AG09319 (cell line): ENCODE measurements at regions not wholly inside any gene's neighbourhood (a gene's known extent, or its start where the extent isn't known, plus 50 kb on each side); places are given as distances from the start of the nearest gene placed in this dataset.
"Not testable (repeated sequence)": the region's sequence is repeated elsewhere in the genome, so short reads cannot be mapped to it uniquely, and the experiment has no call there.

Experiments
- DNase-seq: peaks from one replicate; pipeline ENCODE4 v3.0.0-alpha.2; 2010; ENCODE audit warnings: low read depth; ENCODE audit errors: extremely low read depth
- TF ChIP-seq, protein P1 (sequence below): IDR thresholded peaks from 2 replicates; pipeline ENCODE4 v1.5.1; 2011; ENCODE audit warnings: low read depth, mild to moderate bottlenecking, inconsistent platforms, low read length, moderate library complexity

DNA sequence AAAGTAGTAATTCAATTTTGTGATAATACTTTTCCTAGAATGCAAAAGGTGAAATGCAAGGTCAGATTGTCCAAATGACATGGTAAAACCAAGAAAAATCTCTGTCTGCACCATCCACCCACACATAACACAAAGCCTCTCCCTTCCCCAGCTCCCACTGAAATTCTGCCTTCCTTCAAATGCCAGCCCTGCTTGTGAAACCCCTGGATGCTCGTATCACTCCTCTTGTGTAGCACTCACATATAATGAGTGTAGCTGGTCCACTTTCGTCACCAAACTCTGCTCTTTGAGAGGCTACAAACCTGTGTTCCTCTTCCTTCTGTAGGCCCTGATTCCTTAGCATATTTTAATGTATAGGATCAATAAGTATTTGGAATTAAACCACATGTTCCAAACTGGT is 123.6 kb upstream of the BEND6 start:
- no peak for DNase-seq
- TF ChIP-seq, protein P1, sequence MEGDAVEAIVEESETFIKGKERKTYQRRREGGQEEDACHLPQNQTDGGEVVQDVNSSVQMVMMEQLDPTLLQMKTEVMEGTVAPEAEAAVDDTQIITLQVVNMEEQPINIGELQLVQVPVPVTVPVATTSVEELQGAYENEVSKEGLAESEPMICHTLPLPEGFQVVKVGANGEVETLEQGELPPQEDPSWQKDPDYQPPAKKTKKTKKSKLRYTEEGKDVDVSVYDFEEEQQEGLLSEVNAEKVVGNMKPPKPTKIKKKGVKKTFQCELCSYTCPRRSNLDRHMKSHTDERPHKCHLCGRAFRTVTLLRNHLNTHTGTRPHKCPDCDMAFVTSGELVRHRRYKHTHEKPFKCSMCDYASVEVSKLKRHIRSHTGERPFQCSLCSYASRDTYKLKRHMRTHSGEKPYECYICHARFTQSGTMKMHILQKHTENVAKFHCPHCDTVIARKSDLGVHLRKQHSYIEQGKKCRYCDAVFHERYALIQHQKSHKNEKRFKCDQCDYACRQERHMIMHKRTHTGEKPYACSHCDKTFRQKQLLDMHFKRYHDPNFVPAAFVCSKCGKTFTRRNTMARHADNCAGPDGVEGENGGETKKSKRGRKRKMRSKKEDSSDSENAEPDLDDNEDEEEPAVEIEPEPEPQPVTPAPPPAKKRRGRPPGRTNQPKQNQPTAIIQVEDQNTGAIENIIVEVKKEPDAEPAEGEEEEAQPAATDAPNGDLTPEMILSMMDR: no peak

DNA sequence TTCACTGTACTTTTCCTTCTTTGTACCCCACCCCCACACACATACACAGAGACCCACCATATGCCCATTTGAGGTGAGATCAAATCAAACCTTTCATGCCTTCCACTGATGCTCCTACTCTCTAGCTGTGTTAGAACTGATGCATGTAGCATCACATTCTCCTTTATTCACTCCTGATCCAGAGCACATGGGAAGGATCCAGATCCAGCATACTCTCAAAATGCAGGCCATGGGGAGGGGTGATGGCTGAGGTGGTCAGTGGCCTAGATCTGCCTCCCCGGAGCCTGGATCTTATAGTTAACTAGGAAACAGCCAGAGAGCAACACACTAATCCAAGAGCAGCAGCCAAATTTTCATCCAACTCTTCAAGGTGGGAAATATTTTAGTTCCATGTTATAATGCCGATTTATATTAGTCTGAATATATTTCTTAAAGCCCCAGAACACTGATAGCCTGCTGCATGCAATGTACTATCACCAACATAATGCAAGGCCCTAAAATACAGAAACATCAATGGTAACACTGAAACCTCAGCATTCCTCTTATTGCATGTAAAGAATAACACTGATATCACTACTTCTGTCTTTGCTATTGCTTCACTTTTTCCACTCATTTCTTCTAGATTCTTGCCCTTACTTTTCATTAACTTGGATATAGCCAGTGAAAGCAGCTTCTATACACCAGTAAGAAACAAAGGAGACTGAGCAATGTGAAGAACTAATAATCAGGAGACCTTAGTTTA is 126.8 kb upstream of the BEND6 start:
- TF ChIP-seq, protein P1: no peak
- DNase-seq: no peak

DNA sequence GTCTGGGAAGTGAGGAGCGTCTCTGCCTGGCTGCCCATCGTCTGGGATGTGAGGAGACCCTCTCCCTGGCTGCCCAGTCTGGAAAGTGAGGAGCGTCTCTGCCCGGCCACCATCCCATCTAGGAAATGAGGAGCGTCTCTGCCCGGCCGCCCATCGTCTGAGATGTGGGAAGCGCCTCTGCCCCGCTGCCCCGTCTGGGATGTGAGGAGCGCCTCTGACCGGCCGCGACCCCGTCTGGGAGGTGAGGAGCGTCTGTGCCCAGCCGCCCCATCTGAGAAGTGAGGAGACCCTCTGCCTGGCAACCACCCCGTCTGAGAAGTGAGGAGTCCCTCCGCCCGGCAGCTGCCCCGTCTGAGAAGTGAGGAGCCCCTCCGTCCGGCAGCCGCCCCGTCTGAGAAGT is 130.5 kb upstream of the BEND6 start:
- not testable (repeated sequence) for DNase-seq

DNA sequence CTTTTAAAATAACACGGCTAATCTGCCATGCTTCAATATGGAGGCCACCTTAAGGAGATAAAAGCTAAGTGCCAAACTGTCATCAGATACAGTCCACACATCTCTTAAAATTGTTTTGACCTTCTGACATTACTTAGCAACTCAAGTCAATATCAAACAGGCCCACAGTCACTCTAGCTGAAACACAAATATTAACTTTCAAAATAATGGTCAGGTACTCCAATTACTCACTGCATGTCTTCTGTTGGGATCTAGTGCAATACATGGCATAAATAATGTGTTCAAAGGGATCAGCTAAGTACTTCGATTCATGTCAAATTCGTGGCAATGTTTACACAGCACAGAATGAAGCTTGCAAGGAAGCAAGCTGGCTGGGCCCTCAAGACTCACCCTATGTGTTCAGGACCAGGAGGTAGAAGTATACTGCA is 133.9 kb upstream of the BEND6 start:
- TF ChIP-seq, protein P1: no peak
- DNase-seq: no peak

DNA sequence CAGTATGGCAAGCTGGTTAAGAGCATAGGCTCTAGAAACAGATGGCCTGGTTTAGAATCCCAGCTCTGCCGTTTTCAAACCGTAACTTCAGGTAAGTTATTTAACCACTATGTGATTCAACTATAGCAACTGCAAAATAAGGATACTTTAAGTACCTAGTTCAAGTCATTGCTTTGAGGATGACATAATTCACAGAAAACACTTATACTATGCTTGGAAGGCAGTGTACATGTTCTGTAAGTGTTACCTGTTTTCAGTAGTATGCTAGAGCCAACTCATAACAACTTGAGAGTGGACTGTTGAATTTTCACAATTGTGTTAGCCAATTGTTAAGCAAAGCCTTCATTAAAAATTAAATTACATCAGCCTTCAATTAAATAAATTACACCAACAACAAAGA is 134.8 kb upstream of the BEND6 start:
- DNase-seq: no peak
- TF ChIP-seq, protein P1: no peak

DNA sequence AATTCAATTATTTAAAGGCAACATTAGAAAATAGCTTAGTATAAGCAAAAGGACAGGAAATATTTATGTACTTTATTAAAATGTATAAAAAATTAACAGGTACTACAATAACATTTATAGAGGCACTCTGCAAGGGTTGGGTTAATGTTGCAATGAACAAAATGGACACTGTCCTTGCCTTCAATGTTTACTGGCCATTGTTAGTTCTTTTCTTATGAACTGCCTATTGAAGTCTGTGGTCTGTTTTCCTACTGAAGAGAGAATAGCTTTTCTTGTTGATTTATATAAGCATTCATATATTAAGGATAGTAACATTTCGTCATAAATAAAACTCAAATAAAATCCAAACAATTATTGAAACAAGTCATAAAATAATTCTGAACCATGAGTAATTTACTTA is 135.3 kb upstream of the BEND6 start:
- DNase-seq: no peak
- TF ChIP-seq, protein P1: no peak

DNA sequence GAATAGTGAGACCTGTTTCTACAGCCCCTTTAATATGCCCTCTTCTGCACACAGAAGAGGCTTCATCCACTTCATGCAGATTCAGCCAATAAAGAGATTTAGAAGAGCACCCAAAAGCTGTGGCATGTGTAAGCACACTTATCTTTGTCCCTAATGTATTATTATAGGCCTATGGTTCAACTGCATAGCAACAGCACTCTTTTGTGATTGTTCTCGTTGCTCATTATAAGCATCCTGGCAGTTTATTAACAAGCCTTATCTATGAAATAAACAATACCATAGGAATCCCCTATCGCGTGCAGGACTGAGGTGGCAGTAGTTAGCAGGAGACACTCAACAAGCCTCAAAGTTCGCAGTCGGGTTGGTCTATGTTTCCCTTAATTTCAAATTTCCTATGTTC is 138.5 kb upstream of the BEND6 start:
- TF ChIP-seq, protein P1: no peak
- DNase-seq: no peak

DNA sequence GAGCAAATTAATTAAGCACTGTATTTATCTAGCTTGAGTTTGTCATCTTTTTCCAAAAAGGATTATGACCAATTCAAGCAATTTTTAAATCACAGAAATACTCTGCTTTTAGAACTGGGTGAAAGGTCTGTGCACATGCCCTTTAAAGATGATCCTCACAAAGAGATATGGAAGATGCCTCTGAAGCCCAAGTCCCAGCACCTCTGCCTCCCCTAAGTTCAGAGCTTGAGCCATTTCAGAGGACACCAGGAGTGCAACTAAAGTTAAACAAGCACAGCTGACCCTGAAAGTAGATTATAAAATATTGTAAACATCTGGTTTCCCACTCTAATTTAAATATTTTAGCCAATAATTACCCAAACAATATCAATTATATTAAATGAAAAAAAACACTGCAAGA is 139.5 kb upstream of the BEND6 start:
- TF ChIP-seq, protein P1: no peak
- no peak for DNase-seq
